IPS DF 6.9 (cell line): ENCODE measurements at regions not wholly inside any gene's neighbourhood (a gene's known extent, or its start where the extent isn't known, plus 50 kb on each side); places are given as distances from the start of the nearest gene placed in this dataset.

Source experiments
- DNase-seq: peaks from one replicate; pipeline ENCODE4 v3.0.0-alpha.2; 2013; ENCODE audit warnings: low read depth, low spot score
- H3K27ac ChIP-seq: one replicate; pipeline ENCODE4 v1.5.1; 2013; ENCODE audit warnings: low read length, control low read depth
- H3K27me3 ChIP-seq: 2 replicates; pipeline ENCODE4 v1.6.1; 2013; ENCODE audit warnings: mild to moderate bottlenecking, low read length; ENCODE audit not compliant: control insufficient read depth, insufficient read depth
- H3K36me3 ChIP-seq: 2 replicates; pipeline ENCODE4 v1.6.1; 2013; ENCODE audit warnings: low read length; ENCODE audit not compliant: control insufficient read depth, insufficient read depth
- H3K4me1 ChIP-seq: 2 replicates; pipeline ENCODE4 v1.6.1; 2013; ENCODE audit warnings: low read length; ENCODE audit not compliant: control insufficient read depth, insufficient read depth
- H3K4me3 ChIP-seq: 2 replicates; pipeline ENCODE4 v1.5.1; 2013; ENCODE audit warnings: mild to moderate bottlenecking, low read length
- H3K9me3 ChIP-seq: 2 replicates; pipeline ENCODE4 v1.6.1; 2013; ENCODE audit warnings: low read length, inconsistent platforms; ENCODE audit not compliant: control insufficient read depth, insufficient read depth
- WGBS: extraction: QIAGEN DNeasy Blood & Tissue Kit; methylation state at CpG from one replicate; pipeline ENCODE4 v1.1.7; 2013; ENCODE audit warnings: mixed read lengths, missing lambda C conversion rate; ENCODE audit not compliant: insufficient read length, insufficient coverage; 5-methylcytosine and 5-hydroxymethylcytosine counted together

GRCh38 chr14:85316701-85317410, 213.1 kb upstream of the FLRT2 start:
- no peaks in the 10 kb centered on the region for H3K27me3 ChIP-seq
- no CpG with 5 or more reads among the region's 2 CpGs for WGBS

GRCh38 chr14:85317491-85318021, 212.4 kb upstream of the FLRT2 start:
- Histone ChIP-seq H3K4me1 (no peaks in the 10 kb centered on the region; the same call in 1 of the 2 replicates), H3K4me3 (no peak overlapping the region), H3K36me3 (no peaks in the 10 kb centered on the region), H3K27ac (no peak overlapping the region), H3K9me3 (no peaks in the 10 kb centered on the region), H3K27me3 (no peaks in the 10 kb centered on the region)
- WGBS: no CpG with 5 or more reads among the region's 3 CpGs
- no peak for DNase-seq

More at GRCh38 chr14:85316701-85317410, 213.1 kb upstream of the FLRT2 start:
- H3K4me1 ChIP-seq: no peaks in the 10 kb centered on the region; the same call in 1 of the 2 replicates
- H3K36me3 ChIP-seq: no peaks in the 10 kb centered on the region
- no peak for DNase-seq
- H3K9me3 ChIP-seq: no peaks in the 10 kb centered on the region
- no peak overlapping the region for H3K4me3 ChIP-seq
- no peak overlapping the region for H3K27ac ChIP-seq

- H3K36me3 ChIP-seq: no peaks in the 10 kb centered on the region
- no peak for DNase-seq
- no peaks in the 10 kb centered on the region for H3K9me3 ChIP-seq
- no peaks in the 10 kb centered on the region; the same call in 1 of the 2 replicates for H3K4me1 ChIP-seq
- no peaks in the 10 kb centered on the region for H3K27me3 ChIP-seq
- H3K27ac ChIP-seq: no peak overlapping the region
- H3K4me3 ChIP-seq: no peak overlapping the region
- whole genome bisulfite sequencing: no CpG with 5 or more reads among the region's 5 CpGs
Measured at GRCh38 chr14:85319101-85319500, 210.8 kb upstream of the FLRT2 start.

GRCh38 chr14:85319998-85320630, 209.8 kb upstream of the FLRT2 start:
- WGBS: no CpG with 5 or more reads among the region's 6 CpGs
- Histone ChIP-seq H3K9me3 (no peaks in the 10 kb centered on the region), H3K36me3 (no peaks in the 10 kb centered on the region), H3K27ac (no peak overlapping the region), H3K4me3 (no peak overlapping the region), H3K27me3 (no peaks in the 10 kb centered on the region), H3K4me1 (no peaks in the 10 kb centered on the region; the same call in 1 of the 2 replicates)
- no peak for DNase-seq

- Histone ChIP-seq H3K27ac (no peak overlapping the region), H3K36me3 (no peaks in the 10 kb centered on the region), H3K4me1 (no peaks in the 10 kb centered on the region), H3K27me3 (no peaks in the 10 kb centered on the region), H3K4me3 (no peak overlapping the region), H3K9me3 (no peaks in the 10 kb centered on the region)
- no CpG with 5 or more reads among the region's 3 CpGs for WGBS
- DNase-seq: no peak
Measured at GRCh38 chr14:85325134-85326017, 204.6 kb upstream of the FLRT2 start.

GRCh38 chr14:85332401-85332800, 197.5 kb upstream of the FLRT2 start:
- DNase-seq: no peak
- H3K27ac ChIP-seq: no peak overlapping the region
- no CpG with 5 or more reads among the region's 1 CpG for WGBS

GRCh38 chr14:85333313-85333712, 196.6 kb upstream of the FLRT2 start:
- no peaks in the 10 kb centered on the region for H3K27me3 ChIP-seq
- no peaks in the 10 kb centered on the region for H3K9me3 ChIP-seq
- DNase-seq: no peak
- H3K27ac ChIP-seq: no peak overlapping the region
- no peak overlapping the region for H3K4me3 ChIP-seq
- no peaks in the 10 kb centered on the region for H3K4me1 ChIP-seq
- no CpG with 5 or more reads among the region's 3 CpGs for WGBS
- H3K36me3 ChIP-seq: no peaks in the 10 kb centered on the region

More at GRCh38 chr14:85332401-85332800, 197.5 kb upstream of the FLRT2 start:
- no peaks in the 10 kb centered on the region for H3K36me3 ChIP-seq
- no peaks in the 10 kb centered on the region for H3K27me3 ChIP-seq
- no peak overlapping the region for H3K4me3 ChIP-seq
- no peaks in the 10 kb centered on the region for H3K4me1 ChIP-seq
- H3K9me3 ChIP-seq: no peaks in the 10 kb centered on the region

- Histone ChIP-seq H3K9me3 (no peaks in the 10 kb centered on the region), H3K4me1 (no peaks in the 10 kb centered on the region), H3K27ac (no peak overlapping the region), H3K27me3 (no peaks in the 10 kb centered on the region), H3K4me3 (no peak overlapping the region), H3K36me3 (no peaks in the 10 kb centered on the region)
- DNase-seq: no peak
- no CpG with 5 or more reads among the region's 4 CpGs for WGBS
Measured at GRCh38 chr14:85333841-85334240, 196.1 kb upstream of the FLRT2 start.

- Histone ChIP-seq H3K4me3 (no peak overlapping the region), H3K9me3 (no peaks in the 10 kb centered on the region), H3K27ac (no peak overlapping the region), H3K27me3 (no peaks in the 10 kb centered on the region), H3K4me1 (no peaks in the 10 kb centered on the region), H3K36me3 (no peaks in the 10 kb centered on the region)
- WGBS: no CpG with 5 or more reads among the region's 3 CpGs
- DNase-seq: no peak
Measured at GRCh38 chr14:85334316-85334715, 195.6 kb upstream of the FLRT2 start.

- Histone ChIP-seq H3K9me3 (no peaks in the 10 kb centered on the region), H3K4me3 (no peak overlapping the region), H3K4me1 (no peaks in the 10 kb centered on the region), H3K36me3 (no peaks in the 10 kb centered on the region), H3K27ac (no peak overlapping the region), H3K27me3 (no peaks in the 10 kb centered on the region)
- no peak for DNase-seq
- no CpG with 5 or more reads among the region's 1 CpG for WGBS
Measured at GRCh38 chr14:85336257-85336656, 193.7 kb upstream of the FLRT2 start.
